Natural killer cell treated with Interleukin-12 subunit alpha and Interleukin-12 subunit beta and Interleukin-15 and Interleukin-18, amount 100 ng/mL, for 72 hours (primary cell): ENCODE measurements at regions not wholly inside any gene's neighbourhood (a gene's known extent, or its start where the extent isn't known, plus 50 kb on each side); places are given as distances from the start of the nearest gene placed in this dataset.
"Not testable (repeated sequence)": the region's sequence is repeated elsewhere in the genome, so short reads cannot be mapped to it uniquely, and the experiment has no call there.

Experiments
- ATAC-seq, 2 donors: fragments of 150-1000 bp; cut with Tn5 transposase in 1 of 2; sonication (Bioruptor Pico), chemical (Tn5 transposase) in 1 of 2; 2 replicates each; pipeline ENCODE4 v1.10.0; 2021
- DNase-seq: peaks from one replicate; pipeline ENCODE4 v3.0.0; 2022; ENCODE audit warnings: low spot score
- H3K27ac Mint-ChIP-seq, 2 donors: 1 replicate in 1 of 2; 2 replicates in 1 of 2; pipeline ENCODE4 v1.8.0; 2022; ENCODE audit warnings: mixed read lengths in 2 of 2, mild to moderate bottlenecking in 1 of 2, moderate library complexity in 1 of 2
- H3K27me3 Mint-ChIP-seq, 2 donors: 1 replicate in 1 of 2; 2 replicates in 1 of 2; pipeline ENCODE4 v1.8.0; 2022; ENCODE audit warnings: mixed read lengths in 2 of 2
- H3K36me3 Mint-ChIP-seq: one replicate; pipeline ENCODE4 v1.8.0; 2022; ENCODE audit warnings: mixed read lengths
- H3K4me1 Mint-ChIP-seq, 2 donors: 1 replicate in 1 of 2; 2 replicates in 1 of 2; pipeline ENCODE4 v1.8.0; 2022; ENCODE audit warnings: low read depth in 2 of 2, mixed read lengths in 2 of 2, mild to moderate bottlenecking in 1 of 2
- H3K4me3 Mint-ChIP-seq: one replicate; pipeline ENCODE4 v1.8.0; 2022; ENCODE audit warnings: mixed read lengths
- H3K9me3 Mint-ChIP-seq: 2 replicates; pipeline ENCODE4 v1.8.0; 2022; ENCODE audit warnings: mixed read lengths

GRCh38 chr5:1726469-1726865, 73.2 kb downstream of the MRPL36 start:
- Mint-ChIP-seq H3K4me3 (no peak overlapping the region), H3K36me3 (no peaks in the 10 kb centered on the region)

GRCh38 chr5:1725641-1726468, 73.8 kb downstream of the MRPL36 start:
- no peaks in the 10 kb centered on the region for H3K36me3 Mint-ChIP-seq
- no peak overlapping the region for H3K4me3 Mint-ChIP-seq
- peaks cover 15% of the 10 kb centered on the region in 2 donors for H3K27me3 Mint-ChIP-seq
- H3K9me3 Mint-ChIP-seq, result no peaks in the 10 kb centered on the region
- no peaks in the 10 kb centered on the region for H3K4me1 Mint-ChIP-seq
- ATAC-seq (no peak), DNase-seq (peak; percentile 40)
- H3K27ac Mint-ChIP-seq, result no peak overlapping the region

More at GRCh38 chr5:1726469-1726865, 73.2 kb downstream of the MRPL36 start:
- Mint-ChIP-seq H3K9me3 (no peaks in the 10 kb centered on the region), H3K4me1 (no peaks in the 10 kb centered on the region), H3K27ac (no peak overlapping the region), H3K27me3 (peaks cover 15% of the 10 kb centered on the region in 2 donors)
- ATAC-seq (no peak), DNase-seq (no peak)

GRCh38 chr5:1724822-1725602, 74.6 kb downstream of the MRPL36 start:
- Mint-ChIP-seq H3K4me3 (no peak overlapping the region), H3K9me3 (no peaks in the 10 kb centered on the region), H3K27me3 (peaks cover 15 to 19% of the 10 kb centered on the region in 2 donors), H3K36me3 (no peaks in the 10 kb centered on the region), H3K27ac (no peak overlapping the region), H3K4me1 (no peaks in the 10 kb centered on the region)
- ATAC-seq (peak; percentile 35 to 49), DNase-seq (peak; percentile 51)

- Mint-ChIP-seq H3K27ac (no peak overlapping the region), H3K4me1 (no peaks in the 10 kb centered on the region), H3K4me3 (no peak overlapping the region), H3K36me3 (peaks cover 4% of the 10 kb centered on the region), H3K9me3 (peaks cover 4% of the 10 kb centered on the region), H3K27me3 (peaks cover 15 to 19% of the 10 kb centered on the region in 2 donors)
- ATAC-seq (no peak), DNase-seq (peak; percentile 37)
Measured at GRCh38 chr5:1723957-1724821, 75.4 kb downstream of the MRPL36 start.

- Mint-ChIP-seq H3K27me3 (peaks cover 15 to 19% of the 10 kb centered on the region in 2 donors), H3K9me3 (peaks cover 5% of the 10 kb centered on the region), H3K4me3 (no peak overlapping the region), H3K36me3 (peaks cover 10% of the 10 kb centered on the region), H3K27ac (no peak overlapping the region), H3K4me1 (no peaks in the 10 kb centered on the region)
- DNase-seq (peak; percentile 48), ATAC-seq (no peak)
Measured at GRCh38 chr5:1723476-1723875, 76.2 kb downstream of the MRPL36 start.

GRCh38 chr5:1722877-1723276, 76.8 kb downstream of the MRPL36 start:
- H3K4me1 Mint-ChIP-seq, result no peaks in the 10 kb centered on the region
- peaks cover 8% of the 10 kb centered on the region for H3K9me3 Mint-ChIP-seq
- H3K27ac Mint-ChIP-seq, result no peak overlapping the region
- H3K27me3 Mint-ChIP-seq, result peaks cover 15 to 19% of the 10 kb centered on the region in 2 donors
- ATAC-seq (no peak), DNase-seq (no peak)
- no peak overlapping the region for H3K4me3 Mint-ChIP-seq
- peaks cover 16% of the 10 kb centered on the region for H3K36me3 Mint-ChIP-seq

GRCh38 chr5:1720396-1721110, 79.1 kb downstream of the MRPL36 start:
- H3K9me3 Mint-ChIP-seq, result peaks cover 8% of the 10 kb centered on the region
- H3K27me3 Mint-ChIP-seq, result peaks cover 6 to 14% of the 10 kb centered on the region in 2 donors
- no peak for ATAC-seq
- H3K4me1 Mint-ChIP-seq, result no peaks in the 10 kb centered on the region
- peaks cover 16% of the 10 kb centered on the region for H3K36me3 Mint-ChIP-seq
- H3K27ac Mint-ChIP-seq, result no peak overlapping the region
- DNase-seq, result peak; percentile 56
- H3K4me3 Mint-ChIP-seq, result no peak overlapping the region

- Mint-ChIP-seq H3K27me3 (peaks cover 6 to 13% of the 10 kb centered on the region in 2 donors), H3K9me3 (peaks cover 8% of the 10 kb centered on the region), H3K36me3 (peaks cover 16% of the 10 kb centered on the region), H3K27ac (no peak overlapping the region), H3K4me1 (no peaks in the 10 kb centered on the region), H3K4me3 (no peak overlapping the region)
- ATAC-seq (no peak), DNase-seq (no peak)
Measured at GRCh38 chr5:1719860-1720259, 79.8 kb downstream of the MRPL36 start.

- Mint-ChIP-seq H3K36me3 (peaks cover 16% of the 10 kb centered on the region), H3K27ac (no peak overlapping the region), H3K4me1 (no peaks in the 10 kb centered on the region), H3K9me3 (peaks cover 8% of the 10 kb centered on the region), H3K4me3 (no peak overlapping the region), H3K27me3 (peaks cover 6 to 13% of the 10 kb centered on the region in 2 donors)
- DNase-seq, result no peak
- ATAC-seq, result no peak
Measured at GRCh38 chr5:1718669-1719068, 81.0 kb downstream of the MRPL36 start.

GRCh38 chr5:1710091-1710490, 89.5 kb downstream of the MRPL36 start:
- not testable (repeated sequence) for DNase-seq, H3K36me3 Mint-ChIP-seq, ATAC-seq, H3K4me1 Mint-ChIP-seq, H3K4me3 Mint-ChIP-seq, H3K27ac Mint-ChIP-seq, H3K9me3 Mint-ChIP-seq
- H3K27me3 Mint-ChIP-seq, result peaks cover 17 to 28% of the 10 kb centered on the region in 2 donors

GRCh38 chr5:1709171-1709803, 90.3 kb downstream of the MRPL36 start:
- ATAC-seq (no peak), DNase-seq (no peak)
- Mint-ChIP-seq H3K4me3 (no peak overlapping the region), H3K27ac (no peak overlapping the region), H3K4me1 (peaks cover 0 to 10% of the 10 kb centered on the region in 2 donors), H3K27me3 (peaks cover 17 to 28% of the 10 kb centered on the region in 2 donors), H3K9me3 (no peaks in the 10 kb centered on the region), H3K36me3 (no peaks in the 10 kb centered on the region)

GRCh38 chr5:1708592-1709141, 91.0 kb downstream of the MRPL36 start:
- no peaks in the 10 kb centered on the region for H3K9me3 Mint-ChIP-seq
- DNase-seq (no peak), ATAC-seq (peak in 1 of 2 donors; percentile 38)
- H3K4me1 Mint-ChIP-seq, result peaks cover 0 to 10% of the 10 kb centered on the region in 2 donors
- H3K36me3 Mint-ChIP-seq, result no peaks in the 10 kb centered on the region
- no peak overlapping the region for H3K27ac Mint-ChIP-seq
- H3K27me3 Mint-ChIP-seq, result peaks cover 17 to 28% of the 10 kb centered on the region in 2 donors
- H3K4me3 Mint-ChIP-seq, result no peak overlapping the region
